Mesendoderm (in vitro differentiated cells): ENCODE measurements at regions not wholly inside any gene's neighbourhood (a gene's known extent, or its start where the extent isn't known, plus 50 kb on each side); places are given as distances from the start of the nearest gene placed in this dataset.

ENCODE experiments used
- DNase-seq: peaks from one replicate; pipeline ENCODE4 v3.0.0; 2013
- H2AK5ac ChIP-seq: 2 replicates; pipeline ENCODE4 v1.6.1; 2013; ENCODE audit warnings: low read length, inconsistent platforms
- H2BK120ac ChIP-seq: 2 replicates; pipeline ENCODE4 v1.6.1; 2013; ENCODE audit warnings: low read depth, mild to moderate bottlenecking, low read length, moderate library complexity, mixed read lengths
- H2BK15ac ChIP-seq: replicated peaks from 2 replicates; pipeline ENCODE4 v1.6.1; 2013; ENCODE audit warnings: low read depth, mild to moderate bottlenecking, moderate library complexity
- H2BK5ac ChIP-seq: 2 replicates; pipeline ENCODE4 v1.6.1; 2013; ENCODE audit warnings: low read length, inconsistent platforms
- H3K18ac ChIP-seq: 2 replicates; pipeline ENCODE4 v1.6.1; 2013; ENCODE audit warnings: mild to moderate bottlenecking, low read length, mixed read lengths
- H3K23ac ChIP-seq: one replicate; pipeline ENCODE4 v1.6.1; 2013; ENCODE audit warnings: low read length
- H3K27ac ChIP-seq: 2 replicates; pipeline ENCODE4 v1.5.1; 2013; ENCODE audit warnings: low read depth, mild to moderate bottlenecking, inconsistent platforms, low read length, moderate library complexity
- H3K27me3 ChIP-seq: 2 replicates; pipeline ENCODE4 v1.6.1; 2013; ENCODE audit warnings: low read length, control low read depth, mild to moderate bottlenecking, inconsistent platforms; ENCODE audit not compliant: insufficient read depth, poor library complexity
- H3K36me3 ChIP-seq: 2 replicates; pipeline ENCODE4 v1.6.1; 2013; ENCODE audit warnings: low read length, inconsistent platforms; ENCODE audit not compliant: control insufficient read depth, insufficient read depth
- H3K4ac ChIP-seq: one replicate; pipeline ENCODE4 v1.6.1; 2013; ENCODE audit warnings: low read depth, mild to moderate bottlenecking, low read length, moderate library complexity
- H3K4me1 ChIP-seq: 2 replicates; pipeline ENCODE4 v1.6.1; 2013; ENCODE audit warnings: low read depth, low read length, inconsistent platforms; ENCODE audit not compliant: control insufficient read depth
- H3K4me2 ChIP-seq: 2 replicates; pipeline ENCODE4 v1.6.1; 2013; ENCODE audit warnings: low read length
- H3K4me3 ChIP-seq: 2 replicates; pipeline ENCODE4 v1.5.1; 2013; ENCODE audit warnings: mild to moderate bottlenecking, low read length
- H3K56ac ChIP-seq: one replicate; pipeline ENCODE4 v1.6.1; 2013; ENCODE audit warnings: low read length
- H3K79me1 ChIP-seq: 2 replicates; pipeline ENCODE4 v1.6.1; 2013; ENCODE audit warnings: low read length, inconsistent platforms
- H3K79me2 ChIP-seq: 2 replicates; pipeline ENCODE4 v1.6.1; 2013; ENCODE audit warnings: mild to moderate bottlenecking, low read length; ENCODE audit not compliant: control insufficient read depth, insufficient read depth
- H3K9ac ChIP-seq: 2 replicates; pipeline ENCODE4 v1.6.1; 2013; ENCODE audit warnings: low read length, inconsistent platforms
- H4K5ac ChIP-seq: one replicate; pipeline ENCODE4 v1.6.1; 2013; ENCODE audit warnings: low read length
- H4K8ac ChIP-seq: one replicate; pipeline ENCODE4 v1.6.1; 2013; ENCODE audit warnings: low read depth, mild to moderate bottlenecking, control low read depth, low read length, moderate library complexity
- WGBS: extraction: QIAGEN DNeasy Blood & Tissue Kit; methylation state at CpG from one replicate; pipeline ENCODE4 v1.1.7; 2013; ENCODE audit warnings: low lambda C conversion rate, missing lambda C conversion rate; ENCODE audit not compliant: insufficient coverage; ENCODE audit errors: extremely low coverage; 5-methylcytosine and 5-hydroxymethylcytosine counted together

- peak overlapping the region; percentile 47 for H3K56ac ChIP-seq
- H3K27ac ChIP-seq, result no peak overlapping the region
- H2AK5ac ChIP-seq, result no peak overlapping the region
- no peaks in the 10 kb centered on the region for H3K36me3 ChIP-seq
- H2BK5ac ChIP-seq, result peak overlapping the region; percentile 20
- no peak overlapping the region for H3K23ac ChIP-seq
- no CpG with 5 or more reads among the region's 7 CpGs for WGBS
- H4K5ac ChIP-seq, result no peak overlapping the region
- H3K79me1 ChIP-seq, result no peaks in the 10 kb centered on the region
- no peaks in the 10 kb centered on the region for H3K79me2 ChIP-seq
- H4K8ac ChIP-seq, result no peak overlapping the region
- H2BK15ac ChIP-seq, result peak overlapping the region; percentile 65
- H3K4ac ChIP-seq, result peak overlapping the region; percentile 98
- H3K4me2 ChIP-seq, result no peak overlapping the region
- H3K18ac ChIP-seq, result peak overlapping the region; percentile 63
- no peak overlapping the region for H3K4me3 ChIP-seq
- peaks cover 3% of the 10 kb centered on the region for H3K4me1 ChIP-seq
- no peak overlapping the region for H3K9ac ChIP-seq
- peak overlapping the region; percentile 85 for H2BK120ac ChIP-seq
- H3K27me3 ChIP-seq, result no peaks in the 10 kb centered on the region
- DNase-seq, result peak; percentile 75
Observed at GRCh38 chr3:8301977-8302735, 199.5 kb upstream of the LMCD1 start.

GRCh38 chr3:8303466-8303865 is 198.2 kb upstream of the LMCD1 start:
- Histone ChIP-seq H3K4ac (no peak overlapping the region), H3K27ac (no peak overlapping the region), H2BK5ac (no peak overlapping the region), H3K4me1 (no peaks in the 10 kb centered on the region), H3K23ac (no peak overlapping the region), H3K79me2 (no peaks in the 10 kb centered on the region), H3K56ac (no peak overlapping the region), H3K4me3 (no peak overlapping the region), H3K79me1 (no peaks in the 10 kb centered on the region), H3K36me3 (no peaks in the 10 kb centered on the region), H4K8ac (no peak overlapping the region), H2AK5ac (no peak overlapping the region), H2BK120ac (peak overlapping the region; percentile 35), H3K18ac (peak overlapping the region; percentile 57), H4K5ac (no peak overlapping the region), H2BK15ac (no peak overlapping the region), H3K27me3 (no peaks in the 10 kb centered on the region), H3K9ac (no peak overlapping the region), H3K4me2 (no peak overlapping the region)
- WGBS, result no CpG with 5 or more reads among the region's 1 CpG
- no peak for DNase-seq

GRCh38 chr3:8305371-8305770 is 196.3 kb upstream of the LMCD1 start:
- no CpG with 5 or more reads among the region's 1 CpG for WGBS
- no peaks in the 10 kb centered on the region for H3K4me1 ChIP-seq
- no peak overlapping the region for H3K56ac ChIP-seq
- no peaks in the 10 kb centered on the region for H3K79me1 ChIP-seq
- H3K36me3 ChIP-seq, result no peaks in the 10 kb centered on the region
- H3K4ac ChIP-seq, result no peak overlapping the region
- H3K23ac ChIP-seq, result no peak overlapping the region
- no peak overlapping the region for H4K8ac ChIP-seq
- no peak overlapping the region for H4K5ac ChIP-seq
- no peak overlapping the region for H2BK120ac ChIP-seq
- H2BK5ac ChIP-seq, result no peak overlapping the region
- no peaks in the 10 kb centered on the region for H3K79me2 ChIP-seq
- H3K4me2 ChIP-seq, result no peak overlapping the region
- DNase-seq, result no peak
- H3K27ac ChIP-seq, result no peak overlapping the region
- H3K18ac ChIP-seq, result no peak overlapping the region
- no peaks in the 10 kb centered on the region for H3K27me3 ChIP-seq
- H3K4me3 ChIP-seq, result no peak overlapping the region
- H2AK5ac ChIP-seq, result peak overlapping the region; percentile 45
- H2BK15ac ChIP-seq, result no peak overlapping the region
- no peak overlapping the region for H3K9ac ChIP-seq

GRCh38 chr3:8307545-8308110 is 194.0 kb upstream of the LMCD1 start:
- no peak overlapping the region for H3K4me3 ChIP-seq
- no peak overlapping the region for H3K56ac ChIP-seq
- no peak overlapping the region for H3K18ac ChIP-seq
- no peaks in the 10 kb centered on the region for H3K36me3 ChIP-seq
- DNase-seq, result no peak
- no peak overlapping the region for H3K27ac ChIP-seq
- no peaks in the 10 kb centered on the region for H3K79me2 ChIP-seq
- no peak overlapping the region for H2BK5ac ChIP-seq
- no peak overlapping the region for H3K23ac ChIP-seq
- H2BK15ac ChIP-seq, result no peak overlapping the region
- H2BK120ac ChIP-seq, result no peak overlapping the region
- H3K9ac ChIP-seq, result no peak overlapping the region
- no peaks in the 10 kb centered on the region for H3K27me3 ChIP-seq
- no peak overlapping the region for H2AK5ac ChIP-seq
- H3K4ac ChIP-seq, result no peak overlapping the region
- no peak overlapping the region for H4K5ac ChIP-seq
- H4K8ac ChIP-seq, result no peak overlapping the region
- H3K4me2 ChIP-seq, result no peak overlapping the region
- H3K79me1 ChIP-seq, result no peaks in the 10 kb centered on the region
- no peaks in the 10 kb centered on the region for H3K4me1 ChIP-seq

GRCh38 chr3:8311321-8311720 is 190.3 kb upstream of the LMCD1 start:
- Histone ChIP-seq H3K36me3 (no peaks in the 10 kb centered on the region), H2AK5ac (no peak overlapping the region), H3K23ac (no peak overlapping the region), H3K56ac (no peak overlapping the region), H3K4me2 (no peak overlapping the region), H3K18ac (no peak overlapping the region), H2BK5ac (no peak overlapping the region), H3K4me1 (peaks cover 3% of the 10 kb centered on the region), H3K79me2 (no peaks in the 10 kb centered on the region), H3K4ac (no peak overlapping the region), H3K79me1 (no peaks in the 10 kb centered on the region), H3K9ac (no peak overlapping the region), H3K4me3 (no peak overlapping the region), H3K27ac (no peak overlapping the region), H2BK15ac (no peak overlapping the region), H4K5ac (no peak overlapping the region), H2BK120ac (no peak overlapping the region), H3K27me3 (no peaks in the 10 kb centered on the region), H4K8ac (no peak overlapping the region)
- no peak for DNase-seq
- no CpG with 5 or more reads among the region's 3 CpGs for WGBS

GRCh38 chr3:8312685-8313084 is 188.9 kb upstream of the LMCD1 start:
- no peak overlapping the region for H4K5ac ChIP-seq
- H3K4me2 ChIP-seq, result no peak overlapping the region
- no peak for DNase-seq
- H2BK120ac ChIP-seq, result peak overlapping the region; percentile 34
- H3K4ac ChIP-seq, result no peak overlapping the region
- no peak overlapping the region for H3K27ac ChIP-seq
- no peak overlapping the region for H3K56ac ChIP-seq
- no peak overlapping the region for H2BK15ac ChIP-seq
- H3K23ac ChIP-seq, result no peak overlapping the region
- no peak overlapping the region for H2BK5ac ChIP-seq
- no peaks in the 10 kb centered on the region for H3K79me2 ChIP-seq
- no peaks in the 10 kb centered on the region for H3K79me1 ChIP-seq
- H3K18ac ChIP-seq, result peak overlapping the region; percentile 13
- no peak overlapping the region for H3K9ac ChIP-seq
- H2AK5ac ChIP-seq, result no peak overlapping the region
- no peak overlapping the region for H4K8ac ChIP-seq
- H3K4me1 ChIP-seq, result peaks cover 3% of the 10 kb centered on the region
- no peaks in the 10 kb centered on the region for H3K27me3 ChIP-seq
- no peak overlapping the region for H3K4me3 ChIP-seq
- H3K36me3 ChIP-seq, result no peaks in the 10 kb centered on the region
